SK-N-SH (cell line): ENCODE measurements at regions not wholly inside any gene's neighbourhood (a gene's known extent, or its start where the extent isn't known, plus 50 kb on each side); places are given as distances from the start of the nearest gene placed in this dataset.

Source experiments
- CTCF ChIP-seq: fragments of 200-600 bp; sonication (generic); IDR thresholded peaks from 2 replicates; pipeline ENCODE4 v1.6.1; 2017; ENCODE audit warnings: antibody characterized with exemption, mild to moderate bottlenecking, moderate library complexity
- EP300 ChIP-seq, 2 experiments: IDR thresholded peaks; 2 replicates each; pipeline versions ENCODE4 v1.4.0 to v1.6.1; 2012; ENCODE audit warnings: borderline replicate concordance in 1 of 2, low read depth in 1 of 2, low read length in 1 of 2
- JUND ChIP-seq: IDR thresholded peaks from 2 replicates; pipeline ENCODE4 v1.4.0; 2012
- NRF1 ChIP-seq: IDR thresholded peaks from 2 replicates; pipeline ENCODE4 v1.6.1; 2012; ENCODE audit warnings: low read depth, mild to moderate bottlenecking, low read length
- POLR2AphosphoS5 ChIP-seq: IDR thresholded peaks from 2 replicates; pipeline ENCODE4 v1.6.1; 2012; ENCODE audit warnings: low read depth, low read length
- REST ChIP-seq: IDR thresholded peaks from 2 replicates; pipeline ENCODE4 v1.6.1; 2012; ENCODE audit warnings: mild to moderate bottlenecking, low read depth, low read length, moderate library complexity
- TEAD4 ChIP-seq: IDR thresholded peaks from 2 replicates; pipeline ENCODE4 v1.4.0; 2012; ENCODE audit warnings: mild to moderate bottlenecking, borderline replicate concordance; ENCODE audit not compliant: insufficient read depth
- YY1 ChIP-seq: IDR thresholded peaks from 2 replicates; pipeline ENCODE4 v1.4.0; 2012; ENCODE audit warnings: low read depth, mild to moderate bottlenecking
- TF ChIP-seq, protein P1 (sequence below): IDR thresholded peaks from 2 replicates; pipeline ENCODE4 v1.4.0; 2012; ENCODE audit warnings: low read depth

DNA sequence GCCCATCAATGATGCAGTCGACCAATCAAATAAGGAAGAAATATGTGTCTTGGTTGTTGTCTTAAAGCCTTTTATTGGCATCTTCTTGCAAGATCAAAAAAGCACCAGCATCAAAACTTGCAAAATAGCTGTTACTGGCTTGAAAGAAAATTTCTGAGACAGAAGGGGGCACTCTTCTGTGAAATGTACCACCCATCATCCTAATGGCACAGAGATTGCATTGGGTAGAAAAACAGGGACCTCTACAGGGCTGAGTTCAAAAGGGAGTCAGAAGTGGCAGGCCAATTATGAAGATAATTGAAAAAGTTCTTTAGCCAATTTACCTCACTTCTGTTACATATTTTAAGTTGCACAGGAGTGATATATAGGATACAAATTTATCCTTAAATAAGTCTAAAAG lies 122.3 kb upstream of the GPR149 start:
- TF ChIP-seq NRF1 (no peak), EP300 (IDR thresholded peaks at IDR 0.05; ENCODE audit: borderline replicate concordance in 1 of 2, low read depth in 1 of 2, low read length in 1 of 2) (no peak), YY1 (no peak), CTCF (peak; percentile 18; the same call in 1 of the 2 replicates), JUND (no peak), REST (no peak), POLR2AphosphoS5 (no peak), TEAD4 (no peak)
- TF ChIP-seq, protein P1, sequence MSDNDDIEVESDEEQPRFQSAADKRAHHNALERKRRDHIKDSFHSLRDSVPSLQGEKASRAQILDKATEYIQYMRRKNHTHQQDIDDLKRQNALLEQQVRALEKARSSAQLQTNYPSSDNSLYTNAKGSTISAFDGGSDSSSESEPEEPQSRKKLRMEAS = no peak
